HG03060 (cell line): ENCODE measurements at regions not wholly inside any gene's neighbourhood (a gene's known extent, or its start where the extent isn't known, plus 50 kb on each side); places are given as distances from the start of the nearest gene placed in this dataset.

Source experiments
- ATAC-seq: cut with Tn5 transposase; IDR thresholded peaks from one replicate; pipeline ENCODE4 v1.9.1; 2021; ENCODE audit warnings: low read depth, moderate number of reproducible peaks; ENCODE audit not compliant: unreplicated experiment

DNA sequence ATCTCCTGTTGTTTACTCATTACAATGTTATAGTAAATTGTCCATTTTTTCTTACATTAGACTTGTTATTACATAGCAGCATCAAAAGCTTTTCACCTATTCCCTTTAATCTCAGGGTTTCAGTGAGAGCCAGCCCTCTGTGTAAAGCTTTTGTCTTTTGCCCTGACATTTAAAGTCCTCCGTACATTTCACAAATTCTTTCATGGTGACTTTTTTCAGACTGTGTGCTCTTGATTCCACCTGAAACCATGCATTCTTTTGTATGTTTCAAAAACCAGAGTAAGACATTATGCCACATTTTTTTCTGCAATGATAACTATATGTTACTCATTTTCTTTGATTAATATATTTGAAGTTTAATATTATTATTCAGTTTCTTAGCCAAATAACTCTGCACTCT is 781.4 kb upstream of the ROBO1 start:
- ATAC-seq, result no peak

DNA sequence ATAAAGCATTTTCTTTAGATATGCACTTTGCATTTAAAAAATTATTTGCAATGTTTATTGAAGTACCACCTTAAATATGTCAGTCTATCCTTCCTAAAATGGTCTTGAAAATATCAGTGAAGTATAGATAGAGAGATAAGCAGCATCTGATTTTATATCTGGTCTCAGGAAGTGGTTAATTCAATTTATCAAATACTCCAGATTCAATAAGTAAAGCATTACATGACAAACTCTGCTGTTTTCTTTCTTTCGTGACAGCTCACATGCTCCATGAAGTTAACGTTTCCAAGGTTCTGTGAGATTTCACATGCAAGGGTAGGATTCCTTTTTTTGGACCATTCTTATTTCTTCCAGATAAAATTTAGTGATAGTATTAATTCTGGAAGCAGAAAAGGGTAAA is 775.4 kb upstream of the ROBO1 start:
- no peak for ATAC-seq

DNA sequence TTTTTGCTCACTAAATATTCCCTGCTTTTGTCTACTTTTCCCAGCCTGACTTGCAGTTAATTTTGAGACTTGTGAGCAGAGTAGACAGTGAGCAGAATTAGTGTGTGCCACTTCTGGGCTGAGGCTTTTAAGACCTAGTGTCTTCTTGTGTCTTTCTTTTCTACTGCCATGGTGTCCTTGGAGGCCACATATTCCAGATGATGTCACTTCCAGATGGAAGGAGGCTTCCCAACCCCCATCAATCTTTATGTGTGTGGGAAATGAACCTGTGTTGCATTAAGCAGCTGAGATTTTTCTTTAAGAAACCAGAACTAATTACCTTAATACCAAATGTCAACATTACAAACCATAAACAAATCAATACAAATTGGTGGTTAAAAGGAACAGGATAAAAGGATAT is 774.7 kb upstream of the ROBO1 start:
- no peak for ATAC-seq

DNA sequence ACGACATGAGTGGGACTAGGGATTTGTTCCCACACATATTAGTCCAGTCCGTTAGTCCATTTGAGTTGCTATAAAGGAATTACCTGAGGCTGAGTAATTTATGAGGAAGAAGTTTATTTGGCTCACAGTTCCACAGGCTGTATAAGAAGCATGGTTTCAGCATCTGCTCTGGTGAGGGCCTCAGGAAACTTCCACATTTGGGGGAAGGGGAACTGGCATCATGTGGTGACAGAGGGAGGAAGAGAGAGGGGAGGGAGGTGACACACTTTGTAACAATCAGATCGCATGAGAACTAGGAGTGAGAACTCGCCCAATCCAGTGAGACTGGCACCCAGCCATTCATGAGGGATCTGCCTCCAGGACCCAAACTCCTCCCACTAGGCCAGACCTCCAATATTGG is 769.9 kb upstream of the ROBO1 start:
- ATAC-seq, result no peak

DNA sequence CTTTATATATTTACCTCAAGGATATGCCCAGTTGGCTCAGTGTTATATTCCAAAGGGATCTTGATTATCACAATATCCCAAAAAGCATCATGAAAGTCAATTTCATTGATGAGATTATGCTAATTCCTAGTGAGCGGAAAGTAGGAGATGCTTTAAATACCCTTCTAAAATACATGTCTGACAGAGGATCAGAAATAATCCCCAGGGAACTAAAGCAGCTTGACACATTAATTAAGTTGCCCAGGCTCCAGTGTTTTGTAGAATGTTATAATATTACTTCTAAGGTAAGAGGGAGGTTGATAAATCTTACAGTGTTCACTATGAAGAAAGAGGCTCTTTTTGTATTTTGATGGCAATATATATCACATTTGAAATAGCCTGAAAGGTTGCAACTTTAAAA is 767.5 kb upstream of the ROBO1 start:
- ATAC-seq, result no peak

DNA sequence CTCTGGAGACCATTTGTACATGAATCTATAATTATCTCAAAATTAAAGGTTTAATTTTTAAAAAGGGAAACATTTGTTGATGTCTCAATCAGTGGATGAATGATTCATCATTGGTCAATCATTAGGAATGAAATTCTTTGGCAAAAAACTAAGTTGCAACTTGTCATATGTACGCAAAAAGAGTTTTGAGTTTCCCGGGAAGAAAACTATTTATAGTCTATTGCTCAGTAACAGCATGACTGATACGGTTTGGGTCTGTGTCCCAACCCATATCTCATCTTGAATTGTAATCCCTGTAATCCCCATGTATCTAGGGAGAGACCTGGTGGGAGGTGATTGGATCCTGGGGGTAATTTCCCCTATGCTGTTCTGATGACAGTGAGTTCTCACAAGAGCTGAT is 765.8 kb upstream of the ROBO1 start:
- ATAC-seq, result no peak

DNA sequence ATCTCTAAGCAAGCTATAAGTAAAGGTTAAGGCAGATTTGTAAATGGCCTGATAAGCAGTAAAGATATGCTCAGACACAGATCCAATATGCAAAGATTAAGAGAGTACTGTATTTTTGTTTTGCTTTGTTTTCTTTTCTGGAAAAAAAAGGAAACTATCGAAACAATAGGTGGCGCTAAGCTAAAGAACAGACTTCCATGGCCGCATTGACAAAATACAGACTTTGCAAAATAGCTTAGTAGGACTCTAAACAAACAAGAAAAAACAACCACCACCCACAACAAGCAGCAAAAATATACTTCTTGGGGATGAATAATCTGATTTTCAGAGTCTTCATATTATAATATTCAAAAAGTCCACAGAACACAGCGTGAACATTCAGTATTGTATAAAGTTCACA is 758.4 kb upstream of the ROBO1 start:
- no peak for ATAC-seq

DNA sequence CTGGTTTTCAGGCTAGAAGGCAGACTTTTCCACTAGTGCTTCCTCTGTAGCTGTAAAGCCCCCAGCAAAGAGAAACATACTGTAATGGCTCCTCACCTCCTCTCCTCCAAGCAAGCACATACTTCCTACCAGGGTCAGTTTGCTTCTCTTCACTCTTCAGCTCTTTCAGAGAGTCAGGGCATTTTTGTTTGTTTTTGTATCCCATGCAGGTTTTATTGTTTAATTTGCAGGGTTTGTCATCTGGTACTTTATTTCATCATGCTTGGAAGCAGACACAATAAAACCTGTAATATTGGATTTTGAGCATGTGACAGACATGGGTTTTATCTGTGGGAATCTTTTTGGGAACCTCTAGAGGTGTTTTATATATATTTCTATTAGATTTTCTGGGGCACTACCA is 753.3 kb upstream of the ROBO1 start:
- ATAC-seq, result no peak

DNA sequence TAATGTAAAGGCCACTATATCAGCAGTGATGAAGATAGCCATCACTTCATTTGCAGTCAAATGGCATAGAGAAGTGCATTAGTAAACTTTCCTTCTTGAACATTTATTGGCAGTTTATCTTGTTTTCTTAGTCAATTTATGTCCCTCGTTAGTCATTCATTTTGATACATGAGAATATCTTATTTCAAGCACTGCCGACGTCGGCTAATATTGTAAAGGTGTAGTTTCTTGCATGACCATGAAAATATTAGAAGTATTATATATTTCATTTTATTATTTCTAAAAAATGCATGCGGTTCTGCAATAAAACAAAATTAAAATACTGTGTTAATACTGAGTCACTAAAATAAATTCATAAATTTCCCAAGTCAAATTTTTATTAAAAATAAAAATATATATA is 751.6 kb upstream of the ROBO1 start:
- ATAC-seq, result no peak

DNA sequence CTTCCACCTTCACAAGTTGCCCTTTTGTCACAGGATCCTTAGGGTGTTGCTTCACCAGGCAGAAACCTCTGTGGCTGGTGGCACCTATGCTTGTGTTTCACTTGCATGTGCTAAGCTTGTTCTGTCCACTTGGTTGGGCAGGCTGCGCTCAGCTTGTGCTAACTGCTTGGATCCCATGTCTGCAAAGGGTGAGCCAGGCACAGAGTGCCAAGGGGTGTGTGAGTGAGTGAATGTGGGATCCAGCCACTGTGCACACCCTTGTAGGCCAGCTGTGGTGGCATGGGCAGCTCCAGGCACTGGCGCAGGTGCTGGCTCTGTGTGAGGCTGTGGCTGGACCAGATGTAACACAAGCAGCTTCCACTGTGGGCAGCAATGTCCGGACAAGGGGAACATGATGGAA is 728.7 kb upstream of the ROBO1 start:
- ATAC-seq, result no peak

DNA sequence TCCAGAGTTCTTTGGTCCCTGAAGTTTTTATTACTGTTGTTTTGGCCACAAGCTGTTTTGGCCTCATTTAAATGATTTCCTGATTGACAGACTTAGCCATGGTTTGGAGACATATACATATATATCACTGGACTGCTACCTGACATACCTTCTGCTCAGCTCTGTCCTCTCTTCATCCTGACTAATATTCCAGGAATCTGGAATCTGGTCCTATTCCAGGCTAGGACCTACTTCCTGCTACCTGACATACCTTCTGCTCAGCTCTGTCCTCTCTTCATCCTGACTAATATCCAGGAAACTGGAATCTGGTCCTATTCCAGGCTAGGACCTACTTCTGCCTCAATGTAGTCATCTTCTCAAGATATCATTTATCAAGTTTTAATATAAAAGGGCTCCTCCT is 724.4 kb upstream of the ROBO1 start:
- ATAC-seq, result no peak

DNA sequence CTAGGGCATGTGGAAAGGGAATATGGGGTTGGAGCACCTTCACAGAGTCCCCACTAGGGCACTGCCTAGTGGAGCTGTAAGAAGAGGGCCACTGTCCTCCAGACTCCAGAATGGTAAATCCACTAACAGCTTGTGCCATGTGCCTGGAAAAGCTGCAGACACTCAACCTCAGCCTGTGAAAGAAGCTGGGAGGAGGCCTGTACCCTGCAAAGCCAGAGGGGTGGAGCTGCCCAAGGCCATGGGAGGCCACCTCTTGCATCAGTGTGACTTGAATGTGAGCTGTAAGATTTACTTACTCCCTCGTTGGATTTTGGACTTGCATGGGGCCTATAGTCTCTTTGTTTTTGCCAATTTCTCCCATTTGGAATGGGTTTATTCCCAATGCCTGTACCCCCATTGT is 705.2 kb upstream of the ROBO1 start:
- no peak for ATAC-seq

DNA sequence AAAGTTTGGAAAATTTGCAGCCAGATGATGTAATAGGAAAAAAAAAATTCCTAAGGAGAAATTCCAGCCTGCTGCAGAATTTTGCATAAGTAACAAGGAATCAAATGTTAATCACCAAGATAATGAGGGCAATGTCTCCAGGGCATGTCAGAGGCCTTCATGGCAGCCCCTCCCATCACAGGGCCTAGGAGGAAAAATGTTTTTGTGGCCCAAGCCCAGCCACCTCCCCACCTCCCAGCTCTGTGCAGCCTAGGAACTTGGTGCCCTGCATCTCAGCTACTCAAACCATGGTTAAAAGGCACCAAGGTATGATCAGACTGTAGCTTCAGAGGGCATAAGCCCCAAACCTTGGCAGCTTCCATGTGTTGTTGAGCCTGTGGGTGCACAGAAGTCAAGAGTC is 704.7 kb upstream of the ROBO1 start:
- ATAC-seq, result no peak

DNA sequence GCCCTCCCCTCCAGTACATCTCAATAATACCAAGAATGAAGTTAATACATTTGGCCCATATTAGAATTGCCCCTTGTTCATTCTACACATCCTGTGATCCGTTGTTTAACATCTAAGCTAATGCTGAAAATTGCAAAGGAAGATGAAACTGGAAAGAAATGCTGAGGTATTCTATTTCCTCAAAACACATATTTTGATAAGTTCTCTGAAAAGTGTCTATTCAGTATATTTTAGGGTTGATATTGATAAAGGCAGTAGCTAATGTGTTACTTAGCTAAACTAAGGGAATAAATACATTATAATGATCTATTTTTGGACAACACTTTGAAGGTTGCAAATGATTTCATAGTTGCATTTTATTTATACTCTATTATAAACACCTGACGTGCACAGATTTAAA is 702.6 kb upstream of the ROBO1 start:
- no peak for ATAC-seq

DNA sequence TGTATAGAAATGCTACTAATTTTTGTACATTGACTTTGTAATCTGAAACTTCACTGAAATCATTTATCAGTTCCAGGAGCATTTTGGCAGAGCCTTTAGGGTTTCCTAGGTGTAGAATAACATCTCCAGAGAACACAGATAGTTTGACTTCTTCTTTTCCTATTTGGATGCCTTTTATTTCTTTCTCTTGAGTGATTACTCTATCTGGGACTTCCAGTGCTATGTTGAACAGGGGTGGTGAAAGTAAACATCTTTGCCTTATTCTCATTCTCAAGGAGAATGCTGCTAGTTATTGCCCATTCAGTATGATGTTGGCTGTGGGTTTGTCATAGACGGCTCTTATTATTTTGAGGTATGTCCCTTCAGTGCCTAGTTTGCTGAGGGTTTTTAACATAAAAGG is 697.9 kb upstream of the ROBO1 start:
- no peak for ATAC-seq

DNA sequence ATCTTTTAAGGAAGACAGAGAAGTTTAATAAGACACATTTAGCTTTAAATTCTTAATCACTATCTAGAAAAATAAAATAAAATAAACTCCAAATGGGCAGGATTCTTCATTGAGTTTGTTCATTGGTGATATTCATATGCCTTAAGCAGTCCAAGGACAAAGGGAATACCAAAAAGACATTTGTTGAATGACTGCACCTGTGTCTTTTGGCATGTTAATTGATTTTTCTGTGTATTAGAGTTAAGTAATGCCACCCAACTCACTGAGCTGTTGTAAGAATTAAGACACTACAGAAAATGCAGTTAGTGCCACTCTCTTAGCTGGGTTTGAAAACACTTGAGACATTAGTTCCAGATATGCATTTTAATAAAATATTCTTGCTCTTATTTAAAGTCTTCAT is 683.6 kb upstream of the ROBO1 start:
- ATAC-seq, result no peak

DNA sequence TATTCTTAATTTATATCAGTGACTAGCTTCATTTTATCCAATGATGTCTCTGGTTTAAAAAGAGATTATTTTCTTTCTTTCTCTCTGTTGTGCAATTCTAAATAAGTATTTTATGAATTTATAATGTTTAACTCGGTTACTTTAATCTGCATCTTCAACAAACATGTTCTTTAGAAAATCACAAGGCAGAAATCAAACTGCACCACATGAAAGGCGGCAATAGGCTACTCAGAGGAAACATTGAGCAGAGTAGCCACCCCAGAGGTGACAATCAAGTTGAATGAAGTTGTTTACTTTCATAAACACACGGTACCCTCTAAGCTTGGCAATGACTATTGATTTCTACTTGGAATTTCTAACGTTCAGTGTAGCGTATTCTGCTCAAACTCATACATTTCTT is 677.8 kb upstream of the ROBO1 start:
- ATAC-seq, result no peak

DNA sequence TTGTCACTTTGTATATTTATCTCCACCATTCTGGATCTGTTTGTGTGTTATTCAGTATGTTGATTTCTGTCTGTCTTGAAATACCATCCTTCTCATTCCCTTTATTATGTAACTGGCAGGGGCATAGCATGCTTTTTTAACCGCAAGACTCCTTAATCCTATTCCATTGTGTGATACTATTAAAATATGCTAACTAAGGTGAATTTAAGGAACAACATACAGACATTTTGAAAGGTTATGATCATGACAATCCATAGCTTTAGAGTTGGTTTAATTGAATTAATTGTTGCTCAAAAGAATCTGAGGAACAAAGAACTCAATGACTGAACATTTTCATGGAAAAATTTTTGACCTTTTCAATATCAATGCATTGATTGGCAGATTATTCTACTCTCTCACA is 677.3 kb upstream of the ROBO1 start:
- ATAC-seq, result no peak

DNA sequence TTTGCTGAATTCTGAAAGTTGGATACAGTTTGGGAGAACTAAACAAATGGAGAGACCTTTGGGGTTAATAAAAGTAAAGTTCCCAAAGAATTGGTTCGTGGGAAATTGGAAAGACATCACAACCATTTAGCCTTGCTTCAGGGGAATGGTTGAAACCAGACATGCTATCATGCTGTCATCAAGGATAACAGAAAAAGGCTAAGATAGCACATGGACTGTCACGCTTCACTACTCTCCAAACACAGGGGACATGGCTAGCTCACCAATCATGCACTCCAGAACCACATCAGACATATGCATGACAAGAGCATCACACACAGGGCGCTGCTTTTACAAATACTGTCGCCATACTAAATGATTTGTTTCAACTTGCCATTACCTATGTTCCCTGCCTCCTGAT is 671.7 kb upstream of the ROBO1 start:
- no peak for ATAC-seq

DNA sequence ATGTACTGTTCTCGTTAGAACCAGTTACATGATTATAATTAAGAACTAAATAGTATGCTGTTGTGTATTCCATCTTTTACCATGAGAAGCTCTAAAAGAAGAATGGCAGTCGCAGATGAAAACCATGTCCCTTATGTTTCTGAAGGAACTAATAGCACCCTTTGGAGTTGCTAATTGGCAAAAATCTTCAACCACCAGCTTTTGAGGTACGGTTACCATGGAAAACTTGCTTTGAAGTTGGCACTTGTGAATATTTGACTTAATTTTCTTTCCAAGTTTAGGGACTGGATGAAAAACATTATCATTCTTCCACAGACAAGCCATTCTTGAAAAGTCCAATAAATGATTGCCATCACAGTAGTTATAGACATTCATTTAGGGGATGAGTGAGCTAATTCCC is 666.6 kb upstream of the ROBO1 start:
- no peak for ATAC-seq

DNA sequence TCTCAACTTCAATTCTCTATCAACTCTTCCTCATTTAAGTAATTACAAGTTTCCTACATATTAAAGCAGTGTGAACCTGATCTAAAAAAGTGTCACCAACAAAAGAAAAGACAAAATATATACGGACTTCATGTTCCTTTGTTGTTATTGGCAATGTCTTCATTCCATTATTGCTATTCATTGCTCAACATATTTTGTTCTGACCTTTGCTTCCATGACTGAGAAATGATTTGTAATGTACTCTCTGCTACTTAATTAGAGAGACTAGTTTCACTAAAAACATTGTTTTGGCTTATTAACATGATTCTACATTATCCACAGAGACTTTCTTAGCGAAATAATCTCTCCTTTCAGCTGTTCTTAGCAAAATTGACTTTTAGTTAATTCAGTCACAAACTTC is 657.2 kb upstream of the ROBO1 start:
- ATAC-seq, result no peak

DNA sequence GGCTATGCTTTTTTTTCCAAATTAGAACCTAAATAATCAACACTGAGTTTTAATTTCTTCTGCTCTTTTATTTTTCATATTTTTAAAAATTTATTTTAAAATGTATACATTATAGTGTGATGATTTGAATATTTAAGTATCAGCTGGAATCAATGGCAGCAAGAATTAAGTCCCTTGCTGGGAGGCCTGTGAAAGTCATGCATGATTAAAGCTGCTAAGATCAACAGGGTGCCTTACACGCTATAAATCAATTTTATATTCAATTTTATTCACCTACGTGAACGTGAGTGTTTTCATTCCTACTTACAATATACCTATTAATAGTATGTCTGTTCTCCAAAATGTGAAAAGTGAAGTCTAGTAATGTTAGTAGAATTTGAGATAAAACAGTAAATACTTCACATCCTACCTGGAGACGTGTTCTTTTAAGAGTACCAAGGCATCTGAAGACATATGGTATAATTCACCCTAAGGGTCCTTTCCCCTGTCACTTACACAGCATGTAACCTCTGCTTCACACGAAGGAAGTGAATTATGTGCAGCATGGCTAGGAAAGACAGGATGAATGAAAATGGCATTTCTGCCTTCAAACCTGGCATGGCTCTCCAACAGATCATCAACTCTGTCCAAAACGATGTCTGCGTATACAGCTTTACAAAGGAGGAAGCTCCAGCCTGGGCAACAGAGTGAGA is 640.4 kb upstream of the ROBO1 start:
- ATAC-seq, result no peak

DNA sequence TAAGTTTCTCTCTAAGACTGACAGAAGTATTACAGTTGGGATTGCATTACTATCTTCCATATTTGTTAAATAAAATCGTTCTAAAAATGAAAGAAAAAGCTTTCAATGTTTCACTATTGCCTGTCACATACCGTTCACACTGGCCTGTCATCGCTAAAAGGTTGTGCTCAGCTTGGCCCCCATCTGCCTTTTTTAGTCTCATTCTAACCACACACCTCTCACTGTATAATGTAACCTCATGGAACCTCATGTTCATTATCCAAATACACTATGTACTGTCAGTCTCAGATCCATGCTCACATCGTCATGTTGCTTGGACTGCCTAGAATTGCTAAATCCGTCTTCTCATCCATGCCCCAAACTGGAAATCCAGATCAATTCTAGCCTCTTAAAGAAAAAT is 637.8 kb upstream of the ROBO1 start:
- ATAC-seq, result no peak
